ENCODE measurements at regions not wholly inside any gene's neighbourhood (a gene's known extent, or its start where the extent isn't known, plus 50 kb on each side); places are given as distances from the start of the nearest gene placed in this dataset.

- no peak for DNase-seq
These were observed 562.9 kb upstream of the ADARB2 start for GRCh38 chr10:2300231-2300630.

GRCh38 chr10:2296179-2296891 is 559.0 kb upstream of the ADARB2 start:
- no peak for DNase-seq

- no peak for DNase-seq
These were observed 557.4 kb upstream of the ADARB2 start for GRCh38 chr10:2294739-2295138.

GRCh38 chr10:2284071-2284470 is 546.7 kb upstream of the ADARB2 start:
- DNase-seq: no peak

DNA sequence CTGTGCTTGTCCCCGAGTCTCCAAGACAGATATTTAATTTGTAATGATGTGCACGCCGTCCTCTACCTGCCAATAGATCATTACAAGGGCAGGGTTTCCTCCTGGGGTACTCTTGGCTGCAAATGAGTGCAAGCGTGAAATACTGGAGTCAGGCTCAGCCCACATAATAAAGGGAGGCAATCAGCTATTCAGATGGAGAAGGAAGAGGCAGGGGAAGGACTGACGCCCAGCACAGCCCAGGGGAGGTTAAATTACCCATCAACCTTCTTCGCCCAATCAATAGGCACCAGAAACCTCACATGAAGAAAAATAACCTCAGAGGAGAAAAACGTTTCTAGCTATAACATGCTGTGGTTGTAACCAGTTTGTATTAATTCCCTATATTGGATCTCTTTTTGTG is 544.9 kb upstream of the ADARB2 start:
- no peak for DNase-seq

- no peak for DNase-seq
These were observed 543.5 kb upstream of the ADARB2 start for GRCh38 chr10:2280713-2281300.

- DNase-seq: no peak
These were observed 542.4 kb upstream of the ADARB2 start for GRCh38 chr10:2279711-2280110.

- no peak for DNase-seq
These were observed 541.0 kb upstream of the ADARB2 start for GRCh38 chr10:2278363-2278762.

DNA sequence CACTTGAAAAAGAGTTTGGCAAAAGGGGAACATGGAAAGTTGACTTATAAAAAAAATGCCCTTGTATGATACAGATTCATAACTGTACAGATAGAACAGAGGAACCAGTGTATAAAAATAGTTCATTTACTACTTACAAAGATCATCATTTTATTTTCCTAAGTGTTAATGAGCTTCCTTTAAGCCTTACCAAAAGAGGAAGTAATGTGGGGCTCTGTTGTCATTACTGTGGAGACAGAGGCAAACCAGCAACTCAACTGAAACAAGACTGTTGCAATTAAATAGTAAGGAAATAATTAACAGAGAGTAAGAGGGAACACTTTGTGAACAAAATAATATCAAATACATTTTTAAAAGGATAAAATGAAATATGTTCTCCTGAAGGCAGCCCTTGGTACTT is 526.2 kb upstream of the ADARB2 start:
- DNase-seq: no peak

GRCh38 chr10:2262878-2263277 is 525.6 kb upstream of the ADARB2 start:
- DNase-seq: no peak

DNA sequence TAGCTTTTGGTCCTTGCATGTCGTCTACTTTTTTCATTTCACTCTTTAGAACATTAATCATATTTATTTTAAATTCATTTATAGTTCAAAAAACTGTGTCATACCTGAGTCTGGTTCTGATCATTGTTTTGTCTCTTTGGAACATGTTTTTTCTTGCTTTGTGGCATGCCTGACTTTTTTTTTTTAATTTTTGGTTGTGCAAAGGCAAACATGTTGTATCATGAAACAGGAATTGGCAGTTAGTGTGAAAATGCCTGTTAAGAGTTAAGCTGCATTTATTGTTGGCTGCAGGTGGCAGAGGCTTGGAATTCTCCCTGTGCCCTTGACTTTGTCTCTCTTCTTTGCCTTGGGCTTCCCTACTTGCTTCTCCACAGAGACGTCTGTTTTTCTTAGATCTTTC is 525.0 kb upstream of the ADARB2 start:
- DNase-seq: no peak

DNA sequence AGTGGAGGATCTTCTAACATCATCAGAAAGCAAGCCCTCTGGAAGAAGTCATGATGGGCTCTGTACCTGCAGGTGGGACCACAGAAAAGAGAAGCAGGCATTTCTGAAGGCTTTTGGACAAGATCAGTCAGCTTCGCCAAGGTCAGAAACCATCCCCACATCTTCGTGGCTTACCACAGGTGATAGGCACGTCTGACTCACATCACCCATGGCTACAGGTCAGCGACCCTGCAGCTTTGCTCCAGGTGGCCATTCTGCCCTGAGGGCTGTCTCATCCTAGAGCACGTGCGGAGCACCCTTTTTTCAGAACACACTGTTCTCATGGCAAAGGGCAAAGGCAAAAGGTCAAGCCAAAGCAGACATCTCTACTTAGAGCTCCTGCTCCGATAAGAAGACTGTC is 518.9 kb upstream of the ADARB2 start:
- no peak for DNase-seq

GRCh38 chr10:2252096-2252495 is 514.8 kb upstream of the ADARB2 start:
- no peak for DNase-seq

- no peak for DNase-seq
These were observed 514.3 kb upstream of the ADARB2 start for GRCh38 chr10:2251631-2252030.

- DNase-seq: no peak
These were observed 509.4 kb upstream of the ADARB2 start for GRCh38 chr10:2246747-2247146.

GRCh38 chr10:2245580-2245979 is 508.3 kb upstream of the ADARB2 start:
- no peak for DNase-seq

DNA sequence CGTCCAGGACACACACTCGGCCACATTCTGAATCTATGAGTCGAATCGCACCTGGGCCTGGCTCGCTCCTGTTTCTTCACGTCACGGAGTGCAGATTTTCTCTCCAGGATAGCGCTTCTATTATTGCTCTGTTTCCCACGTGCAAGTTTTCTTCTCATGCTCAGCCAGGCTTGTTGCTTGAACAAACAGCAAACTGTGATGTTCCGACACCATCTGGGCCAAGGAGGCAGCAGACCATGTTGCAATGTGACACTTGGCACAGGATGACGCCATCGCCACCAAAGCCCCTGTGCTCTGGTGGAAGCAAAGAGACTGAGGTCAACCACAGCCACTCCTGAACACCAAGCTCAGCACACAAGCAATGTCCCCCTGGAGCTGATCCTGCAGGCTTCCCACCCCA is 507.1 kb upstream of the ADARB2 start:
- DNase-seq: no peak

- DNase-seq: no peak
These were observed 499.6 kb upstream of the ADARB2 start for GRCh38 chr10:2236876-2237275.

DNA sequence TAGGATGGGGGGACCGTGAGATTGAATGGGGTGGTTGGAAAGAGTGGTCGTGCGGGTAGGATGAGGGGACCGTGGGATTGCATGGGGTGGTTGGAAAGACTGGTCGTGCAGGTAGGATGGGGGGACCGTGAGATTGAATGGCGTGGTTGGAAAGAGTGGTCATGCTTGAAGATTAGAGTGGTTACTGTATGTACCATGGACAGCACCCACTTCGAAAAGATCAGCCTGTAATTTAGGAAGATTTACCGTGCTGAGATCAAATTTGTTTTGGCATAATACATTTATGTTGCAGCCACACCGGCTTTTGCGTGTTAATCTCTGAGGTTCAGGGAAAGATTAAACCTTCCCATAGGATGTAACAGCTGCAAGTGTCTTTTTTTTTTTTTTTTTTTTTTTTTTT is 495.2 kb upstream of the ADARB2 start:
- no peak for DNase-seq

DNA sequence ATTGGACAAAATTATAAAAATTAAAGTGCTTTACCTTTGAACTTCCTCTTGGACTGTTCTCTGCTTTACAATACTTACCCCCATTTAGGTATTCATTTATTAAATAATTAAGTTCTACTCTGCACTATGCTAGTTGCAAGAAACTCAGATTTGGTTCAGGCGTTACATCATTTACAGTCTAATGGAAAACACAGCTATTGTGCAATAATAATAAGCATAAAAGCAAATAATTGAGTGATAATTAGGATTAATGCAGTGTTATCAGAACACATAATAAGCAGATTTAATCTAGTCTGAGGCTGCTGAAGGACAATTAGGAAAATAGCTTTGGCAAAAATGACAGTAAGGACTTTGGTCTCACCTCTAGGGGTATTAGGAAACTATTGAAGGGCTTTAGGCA is 493.2 kb upstream of the ADARB2 start:
- no peak for DNase-seq

- DNase-seq: no peak
These were observed 491.1 kb upstream of the ADARB2 start for GRCh38 chr10:2228320-2228901.

- DNase-seq: no peak
These were observed 488.3 kb upstream of the ADARB2 start for GRCh38 chr10:2225609-2226008.

DNA sequence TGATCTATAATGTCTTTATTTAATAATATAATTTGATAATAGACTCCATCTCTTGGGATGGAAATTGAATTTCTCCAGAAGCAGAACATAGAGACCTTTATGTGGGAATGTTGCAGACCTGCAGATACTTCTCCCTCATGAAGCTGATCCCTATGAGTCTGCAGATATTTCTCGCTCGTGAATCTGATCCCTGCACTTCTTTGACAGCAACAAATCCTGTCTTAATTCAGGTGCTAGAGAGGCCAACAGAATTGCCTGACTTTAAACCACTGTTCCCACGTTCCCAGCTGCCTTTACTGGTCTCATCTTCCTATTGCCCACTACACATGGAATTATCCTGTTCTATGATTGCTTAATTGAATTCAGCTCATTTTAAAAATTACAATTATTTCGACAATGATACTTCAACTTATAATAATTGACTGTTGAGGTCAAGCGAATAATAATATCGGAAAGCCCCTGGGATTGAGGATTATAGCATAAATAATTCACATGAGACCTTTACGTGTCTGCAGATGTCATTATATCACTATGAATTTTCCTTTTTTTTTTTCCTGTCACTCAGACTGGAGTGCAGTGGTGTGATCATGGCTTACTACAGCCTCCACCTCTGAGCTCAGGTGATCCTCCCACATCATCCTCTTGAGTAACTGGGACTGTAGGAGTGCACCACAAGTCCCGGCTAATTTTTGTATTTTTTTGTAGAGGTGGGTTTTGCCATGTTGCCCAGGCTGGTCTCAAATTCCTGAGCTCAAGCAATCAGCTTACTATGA is 486.4 kb upstream of the ADARB2 start:
- no peak for DNase-seq

DNA sequence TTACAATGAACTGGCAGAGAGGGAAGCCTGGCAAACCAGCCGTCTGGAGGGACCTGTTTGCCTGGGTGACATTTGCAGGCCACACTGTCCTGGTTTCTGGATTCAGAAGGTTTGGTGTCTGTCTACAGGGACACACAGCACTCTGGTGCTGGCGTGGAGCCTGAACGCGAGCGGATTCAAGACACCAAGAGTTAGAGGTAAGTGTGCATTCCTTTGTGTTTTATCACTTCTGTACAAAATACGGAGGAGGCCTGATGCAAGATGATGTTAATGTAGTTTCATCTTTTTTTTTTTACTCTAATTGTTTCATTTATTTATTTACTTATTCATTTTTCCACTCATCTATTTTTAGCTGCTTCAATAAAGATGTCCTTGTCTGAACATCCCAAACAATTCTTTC is 485.3 kb upstream of the ADARB2 start:
- DNase-seq: no peak
